HCT116 (cell line): ENCODE measurements at regions not wholly inside any gene's neighbourhood (a gene's known extent, or its start where the extent isn't known, plus 50 kb on each side); places are given as distances from the start of the nearest gene placed in this dataset.

ENCODE experiments used
- ATF3 ChIP-seq: IDR thresholded peaks from 2 replicates; pipeline ENCODE4 v1.6.1; 2012
- CBX3 ChIP-seq: IDR thresholded peaks from 2 replicates; pipeline ENCODE4 v1.6.1; 2012; ENCODE audit warnings: low read depth
- CEBPB ChIP-seq: IDR thresholded peaks from 2 replicates; pipeline ENCODE4 v1.6.1; 2012; ENCODE audit warnings: low read depth
- EZH2 ChIP-seq: fragments of 200-600 bp; sonication (generic); IDR thresholded peaks from 2 replicates; pipeline ENCODE4 v1.6.1; 2017; ENCODE audit warnings: antibody characterized with exemption, mixed run types
- POLR2A ChIP-seq: IDR thresholded peaks from 2 replicates; pipeline ENCODE4 v1.7.0; 2011; ENCODE audit warnings: borderline replicate concordance; ENCODE audit not compliant: insufficient read depth, insufficient read length; ENCODE audit errors: extremely low read depth
- POLR2AphosphoS5 ChIP-seq: IDR thresholded peaks from 2 replicates; pipeline ENCODE4 v1.6.1; 2011; ENCODE audit warnings: mild to moderate bottlenecking, low read depth, low read length, moderate library complexity
- RAD21 ChIP-seq: IDR thresholded peaks from 2 replicates; pipeline ENCODE4 v1.6.1; 2012; ENCODE audit warnings: low read depth, mild to moderate bottlenecking
- REST ChIP-seq: IDR thresholded peaks from 2 replicates; pipeline ENCODE4 v1.6.1; 2012; ENCODE audit warnings: low read depth
- TCF7L2 ChIP-seq: IDR thresholded peaks from 2 replicates; pipeline ENCODE4 v1.7.0; 2011; ENCODE audit warnings: borderline replicate concordance, inconsistent platforms; ENCODE audit not compliant: insufficient read depth, insufficient read length; ENCODE audit errors: extremely low read depth
- YY1 ChIP-seq: IDR thresholded peaks from 2 replicates; pipeline ENCODE4 v1.6.1; 2011; ENCODE audit warnings: low read length, low read depth, moderate library complexity, mild to moderate bottlenecking; ENCODE audit not compliant: insufficient replicate concordance; ENCODE audit errors: extremely low read depth
- ZFX ChIP-seq: fragments of 450-650 bp; IDR thresholded peaks from 2 replicates; pipeline ENCODE4 v1.6.1; 2017
- TF ChIP-seq, protein P1 (sequence below), 3 experiments: fragments of 200-600 bp in 1 of 3; sonication (generic) in 1 of 3; IDR thresholded peaks in 2 of 3; conservative IDR thresholded peaks in 1 of 3; 2 replicates each; pipeline ENCODE4 v1.5.1; 2012 to 2017; ENCODE audit warnings: low read depth in 2 of 3, low read length in 2 of 3, antibody characterized with exemption in 1 of 3, borderline replicate concordance in 1 of 3, control low read depth in 1 of 3, mild to moderate bottlenecking in 1 of 3, mixed read lengths in 1 of 3, mixed run types in 1 of 3, moderate library complexity in 1 of 3; ENCODE audit not compliant: insufficient read depth in 1 of 3

DNA sequence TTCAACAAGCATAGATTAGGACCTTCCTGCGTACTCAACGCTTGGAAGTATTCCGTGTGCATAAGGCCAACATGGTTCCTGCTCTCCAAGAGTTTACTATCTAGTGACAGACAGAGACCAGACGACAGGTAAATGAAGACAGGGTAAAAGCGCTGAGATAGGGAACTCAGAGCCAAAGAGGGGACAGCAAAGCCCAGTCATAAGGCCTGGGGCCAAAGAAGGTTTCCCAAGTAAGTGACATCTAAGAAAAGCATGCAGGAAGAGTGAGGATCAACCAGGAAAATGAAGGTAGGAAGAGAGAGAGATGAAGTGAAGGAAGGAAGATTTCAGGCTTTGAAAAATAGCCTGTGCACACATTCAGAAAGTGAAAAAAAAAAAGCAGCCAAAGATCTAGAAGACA is 76.9 kb upstream of the CDH20 start:
- TF ChIP-seq, protein P1, sequence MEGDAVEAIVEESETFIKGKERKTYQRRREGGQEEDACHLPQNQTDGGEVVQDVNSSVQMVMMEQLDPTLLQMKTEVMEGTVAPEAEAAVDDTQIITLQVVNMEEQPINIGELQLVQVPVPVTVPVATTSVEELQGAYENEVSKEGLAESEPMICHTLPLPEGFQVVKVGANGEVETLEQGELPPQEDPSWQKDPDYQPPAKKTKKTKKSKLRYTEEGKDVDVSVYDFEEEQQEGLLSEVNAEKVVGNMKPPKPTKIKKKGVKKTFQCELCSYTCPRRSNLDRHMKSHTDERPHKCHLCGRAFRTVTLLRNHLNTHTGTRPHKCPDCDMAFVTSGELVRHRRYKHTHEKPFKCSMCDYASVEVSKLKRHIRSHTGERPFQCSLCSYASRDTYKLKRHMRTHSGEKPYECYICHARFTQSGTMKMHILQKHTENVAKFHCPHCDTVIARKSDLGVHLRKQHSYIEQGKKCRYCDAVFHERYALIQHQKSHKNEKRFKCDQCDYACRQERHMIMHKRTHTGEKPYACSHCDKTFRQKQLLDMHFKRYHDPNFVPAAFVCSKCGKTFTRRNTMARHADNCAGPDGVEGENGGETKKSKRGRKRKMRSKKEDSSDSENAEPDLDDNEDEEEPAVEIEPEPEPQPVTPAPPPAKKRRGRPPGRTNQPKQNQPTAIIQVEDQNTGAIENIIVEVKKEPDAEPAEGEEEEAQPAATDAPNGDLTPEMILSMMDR (IDR thresholded peaks at IDR 0.05 in 2 of 3, conservative IDR thresholded peaks at IDR 0.05 in 1 of 3; ENCODE audit: borderline replicate concordance in 1 of 3, insufficient read depth in 1 of 3, low read depth in 2 of 3, low read length in 2 of 3) = no peak
- TF ChIP-seq EZH2 (no peak), CEBPB (no peak), RAD21 (no peak), ZFX (no peak), POLR2A (no peak), POLR2AphosphoS5 (no peak), REST (no peak), TCF7L2 (no peak), YY1 (no peak), ATF3 (no peak), CBX3 (no peak)
